Astrocyte (in vitro differentiated cells and primary cell): ENCODE measurements at regions not wholly inside any gene's neighbourhood (a gene's known extent, or its start where the extent isn't known, plus 50 kb on each side); places are given as distances from the start of the nearest gene placed in this dataset.

Source experiments
- CTCF ChIP-seq: IDR thresholded peaks from 2 replicates; pipeline ENCODE4 v1.5.1; 2011; ENCODE audit warnings: low read depth, mild to moderate bottlenecking, inconsistent platforms, low read length, moderate library complexity; ENCODE audit not compliant: insufficient read depth
- EZH2 ChIP-seq: IDR thresholded peaks from 2 replicates; pipeline ENCODE4 v1.6.1; 2012; ENCODE audit warnings: mild to moderate bottlenecking, low read length, inconsistent platforms; ENCODE audit not compliant: insufficient read depth

GRCh38 chr22:44407171-44407986 lies 90.7 kb downstream of the RTL6 start:
- TF ChIP-seq CTCF (no peak), EZH2 (no peak)
